Transverse colon (tissue), 4 donors: ENCODE measurements at regions not wholly inside any gene's neighbourhood (a gene's known extent, or its start where the extent isn't known, plus 50 kb on each side); places are given as distances from the start of the nearest gene placed in this dataset.
A peak's percentile ranks its signal among the peaks of the same experiment; 100 is the strongest.

ENCODE experiments used
- DNase-seq: peaks from one replicate; pipeline ENCODE4 v3.0.0-alpha.2; 2019
- H3K27ac ChIP-seq, 4 donors: fragments of 200-600 bp; sonication (generic); 2 replicates each; pipeline ENCODE4 v1.5.1; 2016 to 2018; ENCODE audit warnings: inconsistent platforms in 4 of 4
- H3K27me3 ChIP-seq: fragments of 200-600 bp; sonication (generic); 2 replicates; pipeline ENCODE4 v1.5.1; 2017; ENCODE audit warnings: inconsistent platforms
- H3K36me3 ChIP-seq, 4 donors: fragments of 200-600 bp; sonication (generic); 2 replicates each; pipeline ENCODE4 v1.5.1; 2017 to 2019; ENCODE audit warnings: inconsistent platforms in 4 of 4
- H3K4me1 ChIP-seq, 4 donors: fragments of 200-600 bp; sonication (generic); 2 replicates each; pipeline ENCODE4 v1.5.1; 2017 to 2020; ENCODE audit warnings: inconsistent platforms in 4 of 4
- H3K4me3 ChIP-seq, 4 donors: fragments of 200-600 bp; sonication (generic); 1 replicate in 1 of 4; 2 replicates in 3 of 4; pipeline versions ENCODE4 v1.5.1 to v1.6.1; 2017 to 2019; ENCODE audit warnings: inconsistent platforms in 4 of 4
- H3K9me3 ChIP-seq, 2 donors: fragments of 200-600 bp; sonication (generic); 2 replicates each; pipeline ENCODE4 v1.5.1; 2017 to 2019; ENCODE audit warnings: inconsistent platforms in 2 of 2
- EP300 ChIP-seq: sonication (generic); formaldehyde crosslinking; IDR thresholded peaks from one replicate; pipeline ENCODE4 v1.6.1; 2017; ENCODE audit warnings: antibody characterized with exemption, low read depth
- POLR2A ChIP-seq: fragments of 450-650 bp; IDR thresholded peaks from one replicate; pipeline ENCODE4 v1.6.1; 2016; ENCODE audit warnings: antibody characterized with exemption, mild to moderate bottlenecking, moderate library complexity
- POLR2AphosphoS5 ChIP-seq, 3 donors: sonication (generic); formaldehyde crosslinking; IDR thresholded peaks; one replicate each; pipeline ENCODE4 v1.6.1; 2016; ENCODE audit warnings: antibody characterized with exemption in 3 of 3
- WGBS, 2 donors: methylation state at CpG; one replicate each; pipeline ENCODE4 v1.1.5; 2018; ENCODE audit warnings: low coverage in 1 of 2; 5-methylcytosine and 5-hydroxymethylcytosine counted together
- in situ Hi-C, 4 donors: fragments of 200-750 bp; cut with MboI; loops; one replicate each; pipeline versions ENCODE4 v1.15.0 to v1.15.1; 2017; ENCODE audit warnings: low sequenced_read_pairs in 3 of 4, low pct_ligation_motif_present in 1 of 4, low pct_unique_long_range_greater_than_20kb in 1 of 4
- intact Hi-C: fragments of 100-400 bp; cut with DNase I; formaldehyde crosslinking; loops from one replicate; pipeline ENCODE4 v1.15.1; 2023; ENCODE audit warnings: low total_unique reads
- TF ChIP-seq, protein P1 (sequence below), 5 experiments: fragments of 200-600 bp in 3 of 5; fragments of 450-650 bp in 2 of 5; sonication (generic) in 3 of 5; IDR thresholded peaks; 1 replicate in 2 of 5; 2 replicates in 3 of 5; pipeline ENCODE4 v1.5.1; 2016 to 2017; ENCODE audit warnings: antibody characterized with exemption in 5 of 5, inconsistent platforms in 3 of 5, mild to moderate bottlenecking in 2 of 5, moderate library complexity in 1 of 5

GRCh38 chr16:86294535-86295196 is 215.7 kb upstream of the FOXF1 start:
- DNase-seq = peak; percentile 41
- no peak for TF ChIP-seq POLR2A
- TF ChIP-seq POLR2AphosphoS5 (IDR thresholded peaks at IDR 0.05) = peak; percentile 51 to 76 (median 65)
- peak overlapping the region; percentile 68 to 95 (median 90) for H3K27ac ChIP-seq
- peaks cover 0 to 26% (median 12%) of the 10 kb centered on the region in 4 donors for H3K4me1 ChIP-seq
- in situ Hi-C loops = no loop called here
- H3K27me3 ChIP-seq = peaks cover 31% of the 10 kb centered on the region
- WGBS, 2 donors = 48 to 52% methylated on average over 7 to 13 of the region's 16 CpGs
- no peaks in the 10 kb centered on the region for H3K9me3 ChIP-seq
- H3K4me3 ChIP-seq = no peak overlapping the region
- intact Hi-C loops = loop anchor here (5.0 kb wide), 1 partner anchor 92 kb away; no protein-coding TSS in a partner anchor
- H3K36me3 ChIP-seq = no peaks in the 10 kb centered on the region

DNA sequence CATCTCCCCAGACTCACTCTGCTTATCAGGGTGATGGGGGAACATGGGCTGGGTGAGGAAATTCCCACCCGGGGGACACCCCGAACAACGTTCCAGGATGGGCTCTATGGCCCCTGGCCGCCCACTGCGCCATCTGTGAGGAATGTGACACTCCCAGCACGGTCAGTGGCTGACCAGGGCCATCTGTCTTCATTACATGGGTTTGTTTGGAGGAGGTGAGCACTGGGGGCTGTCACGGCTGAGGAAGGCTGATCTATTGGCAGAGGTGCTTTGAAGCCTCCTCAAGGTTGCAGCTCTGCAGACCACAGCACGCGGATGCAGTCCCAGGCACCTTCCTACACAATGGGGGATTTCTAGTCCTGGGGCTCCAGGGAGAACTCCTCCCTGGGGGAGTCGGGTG is 214.1 kb upstream of the FOXF1 start:
- H3K27me3 ChIP-seq = peaks cover 25% of the 10 kb centered on the region
- H3K4me3 ChIP-seq = no peak overlapping the region
- no peak for TF ChIP-seq POLR2AphosphoS5 (IDR thresholded peaks at IDR 0.05)
- no peak for TF ChIP-seq POLR2A
- TF ChIP-seq, protein P1, sequence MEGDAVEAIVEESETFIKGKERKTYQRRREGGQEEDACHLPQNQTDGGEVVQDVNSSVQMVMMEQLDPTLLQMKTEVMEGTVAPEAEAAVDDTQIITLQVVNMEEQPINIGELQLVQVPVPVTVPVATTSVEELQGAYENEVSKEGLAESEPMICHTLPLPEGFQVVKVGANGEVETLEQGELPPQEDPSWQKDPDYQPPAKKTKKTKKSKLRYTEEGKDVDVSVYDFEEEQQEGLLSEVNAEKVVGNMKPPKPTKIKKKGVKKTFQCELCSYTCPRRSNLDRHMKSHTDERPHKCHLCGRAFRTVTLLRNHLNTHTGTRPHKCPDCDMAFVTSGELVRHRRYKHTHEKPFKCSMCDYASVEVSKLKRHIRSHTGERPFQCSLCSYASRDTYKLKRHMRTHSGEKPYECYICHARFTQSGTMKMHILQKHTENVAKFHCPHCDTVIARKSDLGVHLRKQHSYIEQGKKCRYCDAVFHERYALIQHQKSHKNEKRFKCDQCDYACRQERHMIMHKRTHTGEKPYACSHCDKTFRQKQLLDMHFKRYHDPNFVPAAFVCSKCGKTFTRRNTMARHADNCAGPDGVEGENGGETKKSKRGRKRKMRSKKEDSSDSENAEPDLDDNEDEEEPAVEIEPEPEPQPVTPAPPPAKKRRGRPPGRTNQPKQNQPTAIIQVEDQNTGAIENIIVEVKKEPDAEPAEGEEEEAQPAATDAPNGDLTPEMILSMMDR (IDR thresholded peaks at IDR 0.05) = no peak
- TF ChIP-seq EP300 = no peak
- intact Hi-C loops = loop anchor here (5.0 kb wide), 1 partner anchor 94 kb away; no protein-coding TSS in a partner anchor
- peak overlapping the region; percentile 89 to 95 (median 92) for H3K27ac ChIP-seq
- DNase-seq = no peak
- no peaks in the 10 kb centered on the region for H3K36me3 ChIP-seq
- 60% methylated on average over 9 of the region's 10 CpGs; no CpG with 5 or more reads in 1 of the 2 donors for WGBS, 2 donors
- H3K9me3 ChIP-seq = no peaks in the 10 kb centered on the region
- peaks cover 0 to 26% (median 15%) of the 10 kb centered on the region in 4 donors for H3K4me1 ChIP-seq
- in situ Hi-C loops = no loop called here

DNA sequence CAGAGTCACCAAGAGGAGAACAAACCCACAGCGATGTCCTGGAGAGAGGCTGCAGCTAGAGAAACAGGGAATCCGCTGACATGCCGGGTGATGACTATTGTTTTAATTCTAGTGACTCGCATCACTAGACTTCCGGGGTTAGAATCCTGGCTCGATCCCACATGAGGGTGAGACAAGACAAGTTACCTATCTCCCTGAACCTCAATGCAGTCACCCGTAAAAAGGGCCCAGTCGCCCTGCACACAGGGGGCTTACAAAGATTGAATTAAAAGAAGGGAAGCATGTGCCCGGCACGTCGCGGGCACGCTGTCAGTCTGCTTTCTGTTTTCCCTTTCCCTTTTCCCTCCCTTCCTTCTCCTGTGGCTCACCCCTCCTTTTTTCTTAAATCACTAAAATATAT is 212.9 kb upstream of the FOXF1 start:
- in situ Hi-C loops = no loop called here
- TF ChIP-seq POLR2AphosphoS5 (IDR thresholded peaks at IDR 0.05) (no peak), EP300 (no peak)
- 20 to 60% methylated on average over 1 to 13 of the region's 13 CpGs for WGBS, 2 donors

DNA sequence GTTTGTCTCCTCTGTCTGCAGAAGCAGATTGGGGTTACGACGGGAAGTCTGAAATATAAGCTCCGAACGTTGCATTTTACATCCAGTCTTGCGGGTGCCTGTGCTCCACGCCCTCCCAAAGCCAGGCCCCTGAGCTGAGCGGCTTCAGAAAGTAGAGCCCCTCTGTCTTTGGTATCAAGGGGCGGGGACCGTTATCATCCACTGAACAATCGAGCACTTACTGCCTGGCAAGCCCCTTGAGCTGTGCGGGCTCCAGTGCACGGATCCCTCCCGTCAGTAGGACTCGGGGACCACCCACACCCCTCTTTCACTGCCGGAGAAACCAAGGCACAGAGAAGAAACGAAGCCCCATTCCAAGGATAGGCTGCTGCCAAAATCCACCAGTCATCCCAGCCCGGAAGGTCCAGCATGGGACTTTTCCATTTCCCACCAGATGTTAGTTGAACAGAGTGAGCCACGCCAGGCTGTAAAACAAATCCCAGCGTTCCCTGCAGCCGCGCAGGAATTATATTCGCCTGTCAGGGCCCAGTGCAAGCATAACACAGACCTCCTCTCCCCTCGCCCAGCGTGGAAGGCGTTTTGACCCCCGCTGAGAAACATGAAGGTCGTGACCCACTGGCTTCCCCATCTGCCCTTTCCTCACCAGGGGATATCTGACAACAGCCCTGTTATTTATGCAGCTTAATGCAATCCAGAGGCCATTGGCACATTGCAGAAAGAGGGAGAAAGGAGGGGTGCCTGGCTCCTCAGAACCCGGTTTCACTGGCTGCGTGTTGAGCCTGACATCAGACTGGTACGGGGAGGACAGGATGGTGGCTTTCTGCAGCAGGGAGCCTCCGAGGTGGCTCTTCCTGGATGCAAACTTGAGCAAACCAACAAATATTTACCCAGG is 212.2 kb upstream of the FOXF1 start:
- no peak overlapping the region for H3K4me3 ChIP-seq
- no peaks in the 10 kb centered on the region for H3K9me3 ChIP-seq
- peak; percentile 33 for DNase-seq
- in situ Hi-C loops = no loop called here
- TF ChIP-seq, protein P1 (IDR thresholded peaks at IDR 0.05) = no peak
- TF ChIP-seq POLR2AphosphoS5 (IDR thresholded peaks at IDR 0.05) (peak in 2 of 3 donors; percentile 56 to 60), EP300 (no peak), POLR2A (no peak)
- intact Hi-C loops = loop anchor here (5.0 kb wide), 1 partner anchor 96 kb away; no protein-coding TSS in a partner anchor
- 17 to 21% methylated on average over 4 to 31 of the region's 31 CpGs for WGBS, 2 donors
- peaks cover 25% of the 10 kb centered on the region for H3K27me3 ChIP-seq
- H3K27ac ChIP-seq = peak overlapping the region; percentile 89 to 95 (median 92)
- H3K36me3 ChIP-seq = no peaks in the 10 kb centered on the region
- peaks cover under 1 to 28% (median 17%) of the 10 kb centered on the region in 4 donors for H3K4me1 ChIP-seq

More for the DNA sequence above, 212.9 kb upstream of the FOXF1 start:
- intact Hi-C loops = loop anchor here (5.0 kb wide), 1 partner anchor 95 kb away; no protein-coding TSS in a partner anchor
- Histone ChIP-seq H3K4me3 (no peak overlapping the region), H3K9me3 (no peaks in the 10 kb centered on the region), H3K27me3 (peaks cover 25% of the 10 kb centered on the region), H3K27ac (peak overlapping the region; percentile 89 to 95 (median 92)), H3K4me1 (peaks cover 0 to 26% (median 17%) of the 10 kb centered on the region in 4 donors), H3K36me3 (no peaks in the 10 kb centered on the region)
- no peak for DNase-seq
